ENCODE measurements at regions not wholly inside any gene's neighbourhood (a gene's known extent, or its start where the extent isn't known, plus 50 kb on each side); places are given as distances from the start of the nearest gene placed in this dataset.

DNA sequence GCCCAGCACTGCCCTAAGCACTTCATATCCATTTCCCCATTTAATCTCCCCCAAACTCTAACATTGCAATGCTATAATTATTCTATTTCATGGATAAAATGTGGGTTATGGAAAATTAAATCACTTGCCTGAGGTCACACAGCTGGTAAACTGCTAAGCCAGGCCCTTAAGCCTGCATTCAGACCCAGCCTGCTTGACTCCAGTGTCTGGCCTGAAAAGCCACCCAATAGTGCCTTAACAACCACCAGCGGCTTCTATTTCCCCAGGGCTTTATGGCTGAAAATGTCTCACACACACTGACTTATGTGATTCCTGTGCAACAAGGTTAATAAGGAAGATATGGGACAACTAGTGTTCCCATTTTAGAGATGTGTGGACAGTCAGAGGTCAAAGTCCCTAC is 178.5 kb upstream of the SNX19 start:
- TF ChIP-seq, protein P1, sequence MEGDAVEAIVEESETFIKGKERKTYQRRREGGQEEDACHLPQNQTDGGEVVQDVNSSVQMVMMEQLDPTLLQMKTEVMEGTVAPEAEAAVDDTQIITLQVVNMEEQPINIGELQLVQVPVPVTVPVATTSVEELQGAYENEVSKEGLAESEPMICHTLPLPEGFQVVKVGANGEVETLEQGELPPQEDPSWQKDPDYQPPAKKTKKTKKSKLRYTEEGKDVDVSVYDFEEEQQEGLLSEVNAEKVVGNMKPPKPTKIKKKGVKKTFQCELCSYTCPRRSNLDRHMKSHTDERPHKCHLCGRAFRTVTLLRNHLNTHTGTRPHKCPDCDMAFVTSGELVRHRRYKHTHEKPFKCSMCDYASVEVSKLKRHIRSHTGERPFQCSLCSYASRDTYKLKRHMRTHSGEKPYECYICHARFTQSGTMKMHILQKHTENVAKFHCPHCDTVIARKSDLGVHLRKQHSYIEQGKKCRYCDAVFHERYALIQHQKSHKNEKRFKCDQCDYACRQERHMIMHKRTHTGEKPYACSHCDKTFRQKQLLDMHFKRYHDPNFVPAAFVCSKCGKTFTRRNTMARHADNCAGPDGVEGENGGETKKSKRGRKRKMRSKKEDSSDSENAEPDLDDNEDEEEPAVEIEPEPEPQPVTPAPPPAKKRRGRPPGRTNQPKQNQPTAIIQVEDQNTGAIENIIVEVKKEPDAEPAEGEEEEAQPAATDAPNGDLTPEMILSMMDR (IDR thresholded peaks at IDR 0.05; ENCODE audit: borderline replicate concordance, extremely low read depth, low read length, poor library complexity, severe bottlenecking), result no peak
- TF ChIP-seq EZH2 (IDR thresholded peaks at IDR 0.05; ENCODE audit: borderline replicate concordance, low read depth, low read length, severe bottlenecking), result no peak
